HL-60 (cell line): ENCODE measurements at regions not wholly inside any gene's neighbourhood (a gene's known extent, or its start where the extent isn't known, plus 50 kb on each side); places are given as distances from the start of the nearest gene placed in this dataset.

Experiments used
- DNase-seq, 2 experiments: peaks; one replicate each; pipeline ENCODE4 v3.0.0-alpha.2; 2010 to 2020; ENCODE audit warnings: low read depth in 1 of 2, low spot score in 1 of 2
- H3K27ac ChIP-seq: fragments of 250-450 bp; sonication (Bioruptor Pico); replicated peaks from 2 replicates; pipeline ENCODE4 v1.5.1; 2020; ENCODE audit warnings: mild to moderate bottlenecking, moderate library complexity
- H3K27me3 ChIP-seq: fragments of 250-450 bp; sonication (Bioruptor Pico); 2 replicates; pipeline ENCODE4 v1.5.1; 2021; ENCODE audit warnings: mild to moderate bottlenecking, moderate library complexity; ENCODE audit not compliant: insufficient read depth, poor library complexity, severe bottlenecking
- H3K4me3 ChIP-seq: replicated peaks from 2 replicates; pipeline ENCODE4 v1.5.1; 2011; ENCODE audit warnings: mild to moderate bottlenecking, control low read depth, low read length; ENCODE audit not compliant: insufficient read depth
- GABPA ChIP-seq: IDR thresholded peaks from 2 replicates; pipeline ENCODE4 v1.6.1; 2012; ENCODE audit warnings: low read depth
- POLR2AphosphoS5 ChIP-seq: IDR thresholded peaks from 2 replicates; pipeline ENCODE4 v1.6.1; 2012; ENCODE audit warnings: low read depth
- SPI1 ChIP-seq: IDR thresholded peaks from 2 replicates; pipeline ENCODE4 v1.6.1; 2012; ENCODE audit warnings: low read depth, mild to moderate bottlenecking, borderline replicate concordance
- TF ChIP-seq, protein P1 (sequence below): IDR thresholded peaks from 2 replicates; pipeline ENCODE4 v1.6.1; 2012; ENCODE audit warnings: low read depth; ENCODE audit not compliant: insufficient replicate concordance
- TF ChIP-seq, protein P2 (sequence below): IDR thresholded peaks from one replicate; pipeline ENCODE4 v1.5.1; 2011; ENCODE audit warnings: low read length, control low read depth, inconsistent platforms; ENCODE audit not compliant: insufficient read depth

DNA sequence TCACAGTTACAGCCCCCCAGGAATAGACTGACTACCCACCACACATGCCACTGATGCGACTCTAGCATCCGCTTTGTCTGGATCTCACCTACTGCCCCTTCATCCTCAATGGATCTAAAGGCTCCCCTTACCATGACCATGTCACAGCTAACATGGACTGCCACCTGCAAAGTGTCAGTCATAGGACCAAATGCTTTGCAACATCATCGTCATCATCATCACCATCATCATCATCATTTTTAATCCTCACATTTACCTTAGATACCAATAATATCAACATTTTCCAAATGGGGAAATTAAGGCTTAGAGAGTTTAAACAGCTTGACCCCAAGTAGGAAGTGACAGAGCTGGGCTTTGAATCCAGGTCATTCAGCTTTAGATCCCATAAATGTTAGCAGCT, 60.1 kb upstream of the NEDD4L start:
- Histone ChIP-seq H3K27me3 (peaks cover 3% of the 10 kb centered on the region), H3K27ac (no peak overlapping the region), H3K4me3 (no peak overlapping the region)
- DNase-seq: no peak
- TF ChIP-seq GABPA: no peak
- no peak for TF ChIP-seq SPI1
- TF ChIP-seq, protein P1, sequence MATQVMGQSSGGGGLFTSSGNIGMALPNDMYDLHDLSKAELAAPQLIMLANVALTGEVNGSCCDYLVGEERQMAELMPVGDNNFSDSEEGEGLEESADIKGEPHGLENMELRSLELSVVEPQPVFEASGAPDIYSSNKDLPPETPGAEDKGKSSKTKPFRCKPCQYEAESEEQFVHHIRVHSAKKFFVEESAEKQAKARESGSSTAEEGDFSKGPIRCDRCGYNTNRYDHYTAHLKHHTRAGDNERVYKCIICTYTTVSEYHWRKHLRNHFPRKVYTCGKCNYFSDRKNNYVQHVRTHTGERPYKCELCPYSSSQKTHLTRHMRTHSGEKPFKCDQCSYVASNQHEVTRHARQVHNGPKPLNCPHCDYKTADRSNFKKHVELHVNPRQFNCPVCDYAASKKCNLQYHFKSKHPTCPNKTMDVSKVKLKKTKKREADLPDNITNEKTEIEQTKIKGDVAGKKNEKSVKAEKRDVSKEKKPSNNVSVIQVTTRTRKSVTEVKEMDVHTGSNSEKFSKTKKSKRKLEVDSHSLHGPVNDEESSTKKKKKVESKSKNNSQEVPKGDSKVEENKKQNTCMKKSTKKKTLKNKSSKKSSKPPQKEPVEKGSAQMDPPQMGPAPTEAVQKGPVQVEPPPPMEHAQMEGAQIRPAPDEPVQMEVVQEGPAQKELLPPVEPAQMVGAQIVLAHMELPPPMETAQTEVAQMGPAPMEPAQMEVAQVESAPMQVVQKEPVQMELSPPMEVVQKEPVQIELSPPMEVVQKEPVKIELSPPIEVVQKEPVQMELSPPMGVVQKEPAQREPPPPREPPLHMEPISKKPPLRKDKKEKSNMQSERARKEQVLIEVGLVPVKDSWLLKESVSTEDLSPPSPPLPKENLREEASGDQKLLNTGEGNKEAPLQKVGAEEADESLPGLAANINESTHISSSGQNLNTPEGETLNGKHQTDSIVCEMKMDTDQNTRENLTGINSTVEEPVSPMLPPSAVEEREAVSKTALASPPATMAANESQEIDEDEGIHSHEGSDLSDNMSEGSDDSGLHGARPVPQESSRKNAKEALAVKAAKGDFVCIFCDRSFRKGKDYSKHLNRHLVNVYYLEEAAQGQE: no peak
- TF ChIP-seq POLR2AphosphoS5: no peak
- TF ChIP-seq, protein P2, sequence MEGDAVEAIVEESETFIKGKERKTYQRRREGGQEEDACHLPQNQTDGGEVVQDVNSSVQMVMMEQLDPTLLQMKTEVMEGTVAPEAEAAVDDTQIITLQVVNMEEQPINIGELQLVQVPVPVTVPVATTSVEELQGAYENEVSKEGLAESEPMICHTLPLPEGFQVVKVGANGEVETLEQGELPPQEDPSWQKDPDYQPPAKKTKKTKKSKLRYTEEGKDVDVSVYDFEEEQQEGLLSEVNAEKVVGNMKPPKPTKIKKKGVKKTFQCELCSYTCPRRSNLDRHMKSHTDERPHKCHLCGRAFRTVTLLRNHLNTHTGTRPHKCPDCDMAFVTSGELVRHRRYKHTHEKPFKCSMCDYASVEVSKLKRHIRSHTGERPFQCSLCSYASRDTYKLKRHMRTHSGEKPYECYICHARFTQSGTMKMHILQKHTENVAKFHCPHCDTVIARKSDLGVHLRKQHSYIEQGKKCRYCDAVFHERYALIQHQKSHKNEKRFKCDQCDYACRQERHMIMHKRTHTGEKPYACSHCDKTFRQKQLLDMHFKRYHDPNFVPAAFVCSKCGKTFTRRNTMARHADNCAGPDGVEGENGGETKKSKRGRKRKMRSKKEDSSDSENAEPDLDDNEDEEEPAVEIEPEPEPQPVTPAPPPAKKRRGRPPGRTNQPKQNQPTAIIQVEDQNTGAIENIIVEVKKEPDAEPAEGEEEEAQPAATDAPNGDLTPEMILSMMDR: no peak

DNA sequence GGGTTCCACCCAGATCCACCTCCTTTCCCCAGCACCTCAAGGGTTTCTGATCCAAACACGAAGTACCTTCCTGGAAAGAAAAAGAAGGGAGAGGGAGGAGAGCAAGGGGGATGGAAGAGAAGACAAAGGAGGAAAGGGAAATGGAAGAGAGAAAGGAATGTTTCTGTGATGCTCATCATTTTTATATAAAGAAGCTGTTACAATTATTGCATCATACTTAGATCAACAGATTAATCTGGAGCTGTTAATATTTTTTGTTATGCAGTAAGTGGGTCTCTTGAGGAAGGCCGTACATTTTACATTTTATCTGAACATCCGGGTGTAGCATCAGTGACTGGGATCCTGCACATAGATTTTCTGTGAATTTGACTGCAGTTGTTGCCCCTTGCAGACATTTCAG, 60.6 kb upstream of the NEDD4L start:
- H3K4me3 ChIP-seq: no peak overlapping the region
- TF ChIP-seq POLR2AphosphoS5 (no peak), GABPA (no peak), SPI1 (no peak)
- TF ChIP-seq, protein P2: no peak
- TF ChIP-seq, protein P1: no peak
- no peak overlapping the region for H3K27ac ChIP-seq
- peaks cover 3% of the 10 kb centered on the region for H3K27me3 ChIP-seq
- no peak for DNase-seq

DNA sequence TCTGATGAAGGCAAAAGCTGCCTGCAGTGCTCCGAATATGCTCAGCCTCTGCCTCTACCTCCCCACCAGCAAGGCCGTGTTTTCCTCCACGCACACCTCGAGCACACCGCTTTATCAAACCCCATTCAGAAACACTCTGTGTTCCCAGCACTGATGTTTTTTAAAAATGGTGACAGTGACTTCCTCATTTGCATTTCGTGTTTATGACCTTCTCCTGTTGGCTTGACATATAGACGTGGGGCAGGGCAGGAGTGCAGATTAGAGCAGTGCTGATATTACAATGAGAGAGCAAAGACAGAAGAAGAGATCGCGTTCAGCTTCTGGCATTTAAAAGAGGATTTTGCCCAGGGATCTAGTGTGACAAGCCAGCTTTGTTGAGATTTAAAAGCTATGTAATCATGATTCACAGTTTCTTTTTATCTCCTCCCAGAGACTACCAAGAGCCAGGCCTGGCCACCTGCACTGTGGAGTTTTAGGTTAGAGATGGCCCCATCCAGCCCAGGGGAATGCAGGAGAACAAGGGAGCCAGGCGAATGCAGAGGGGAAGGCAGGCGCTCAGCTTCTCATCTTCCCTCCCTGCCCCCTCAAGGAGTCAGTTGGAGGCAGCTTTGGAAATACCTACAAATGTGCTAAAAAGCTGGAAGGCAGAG, 61.5 kb upstream of the NEDD4L start:
- no peak for DNase-seq
- no peak overlapping the region for H3K27ac ChIP-seq
- TF ChIP-seq POLR2AphosphoS5 (no peak), SPI1 (peak; percentile 78)
- H3K4me3 ChIP-seq: no peak overlapping the region
- peaks cover 3% of the 10 kb centered on the region for H3K27me3 ChIP-seq

DNA sequence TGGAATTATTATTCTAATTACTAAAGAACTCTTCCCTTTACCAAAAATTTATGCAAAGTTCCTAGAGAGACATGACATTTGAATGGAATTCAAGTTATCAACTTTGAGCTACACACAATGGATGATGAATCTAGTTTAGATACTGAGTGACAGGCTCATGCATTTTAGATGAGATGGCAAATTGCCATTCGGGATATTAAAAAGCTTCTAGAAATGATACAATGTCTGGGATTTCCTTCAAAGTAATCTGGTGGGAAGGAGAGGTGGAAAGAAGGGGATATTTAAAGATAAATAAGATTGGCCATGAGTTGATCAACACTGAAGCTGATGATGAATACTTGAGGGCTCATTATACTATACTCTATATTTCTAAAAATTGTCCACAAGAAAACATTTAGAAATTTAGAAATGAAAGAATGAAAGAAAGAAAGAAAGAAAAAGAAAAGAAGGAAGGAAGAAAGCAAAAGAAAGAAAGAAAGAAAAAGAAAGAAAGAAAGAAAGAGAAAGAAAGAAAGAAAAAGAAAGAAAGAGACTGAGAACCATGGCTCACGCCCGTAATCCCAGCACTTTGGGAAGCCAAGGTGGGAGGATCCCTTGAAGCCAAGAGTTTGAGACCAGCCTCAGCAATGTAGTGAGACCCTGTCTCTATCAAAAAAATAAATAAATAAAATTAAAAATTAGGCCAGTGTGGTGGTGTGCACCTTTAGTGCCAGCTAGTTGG, 62.6 kb upstream of the NEDD4L start:
- Histone ChIP-seq H3K27me3 (peaks cover 3% of the 10 kb centered on the region), H3K27ac (no peak overlapping the region), H3K4me3 (no peak overlapping the region)
- TF ChIP-seq SPI1 (no peak), POLR2AphosphoS5 (no peak), GABPA (no peak)
- TF ChIP-seq, protein P1: no peak
- TF ChIP-seq, protein P2: no peak
- no peak for DNase-seq
